ENCODE measurements at regions not wholly inside any gene's neighbourhood (a gene's known extent, or its start where the extent isn't known, plus 50 kb on each side); places are given as distances from the start of the nearest gene placed in this dataset.

GRCh38 chr15:29632671-29633406, 189.4 kb downstream of the TJP1 start:
- H3K4me1 ChIP-seq (ENCODE audit: insufficient read depth, low read length, poor library complexity, severe bottlenecking): no peaks in the 10 kb centered on the region
- no peak overlapping the region for H3K27ac ChIP-seq (ENCODE audit: low read depth, low read length, poor library complexity, severe bottlenecking)
- no TSS peak for BruUV-seq (replicated peaks)
- no peak for DNase-seq (ENCODE audit: low spot score)
- peaks cover 4% of the 10 kb centered on the region for H3K27me3 ChIP-seq (replicated peaks; ENCODE audit: insufficient read depth, low read depth, low read length, poor library complexity)
- ChIA-PET POLR2A (ENCODE audit: low non-redundant PET) (no interaction called here), CTCF (interaction anchor here (0.6 kb wide), 1 partner anchor 12 kb away, joined by 4 read pairs; no protein-coding TSS in a partner anchor)
- H3K9me3 ChIP-seq (ENCODE audit: low read depth, low read length, poor library complexity, severe bottlenecking): no peaks in the 10 kb centered on the region
- no peak overlapping the region for H3K4me3 ChIP-seq (ENCODE audit: low read depth, low read length, poor library complexity, severe bottlenecking)
- TF ChIP-seq CTCF (conservative IDR thresholded peaks at IDR 0.05; ENCODE audit: low read depth, low read length): no peak
- no peak for TF ChIP-seq EZH2 (IDR thresholded peaks at IDR 0.05; ENCODE audit: borderline replicate concordance, low read depth, low read length, poor library complexity, severe bottlenecking)
- no peaks in the 10 kb centered on the region for H3K36me3 ChIP-seq (ENCODE audit: insufficient read depth, low read length, poor library complexity, severe bottlenecking)
- intact Hi-C loops (cut with micrococcal nuclease; ENCODE audit: unreplicated experiment): no loop called here

- POLR2A ChIA-PET (ENCODE audit: low non-redundant PET): no interaction called here
- no TSS peak for BruUV-seq (replicated peaks)
Observed at GRCh38 chr15:29631076-29632070, 190.9 kb downstream of the TJP1 start.

More at GRCh38 chr15:29631076-29632070, 190.9 kb downstream of the TJP1 start:
- Histone ChIP-seq H3K4me3 (ENCODE audit: low read depth, low read length, poor library complexity, severe bottlenecking) (no peak overlapping the region), H3K36me3 (ENCODE audit: insufficient read depth, low read length, poor library complexity, severe bottlenecking) (no peaks in the 10 kb centered on the region), H3K27ac (ENCODE audit: low read depth, low read length, poor library complexity, severe bottlenecking) (no peak overlapping the region), H3K27me3 (replicated peaks; ENCODE audit: insufficient read depth, low read depth, low read length, poor library complexity) (peaks cover 4% of the 10 kb centered on the region), H3K9me3 (ENCODE audit: low read depth, low read length, poor library complexity, severe bottlenecking) (no peaks in the 10 kb centered on the region), H3K4me1 (ENCODE audit: insufficient read depth, low read length, poor library complexity, severe bottlenecking) (no peaks in the 10 kb centered on the region)
- TF ChIP-seq EZH2 (IDR thresholded peaks at IDR 0.05; ENCODE audit: borderline replicate concordance, low read depth, low read length, poor library complexity, severe bottlenecking) (no peak), CTCF (conservative IDR thresholded peaks at IDR 0.05; ENCODE audit: low read depth, low read length) (no peak)
- CTCF ChIA-PET: no interaction called here
- intact Hi-C loops (cut with micrococcal nuclease; ENCODE audit: unreplicated experiment): no loop called here
- no peak for DNase-seq (ENCODE audit: low spot score)

Measured in A673 (cell line).